GM12878 (cell line): ENCODE measurements at regions not wholly inside any gene's neighbourhood (a gene's known extent, or its start where the extent isn't known, plus 50 kb on each side); places are given as distances from the start of the nearest gene placed in this dataset.
A peak's percentile ranks its signal among the peaks of the same experiment; 100 is the strongest.

Experiments used
- ATAC-seq: fragments of 200-7000 bp; cut with Tn5 transposase; 3 replicates; pipeline ENCODE4 v1.9.1; 2020; ENCODE audit warnings: mild to moderate bottlenecking, moderate library complexity
- BruUV-seq: library from RNA; stranded (reverse); fragments of 400-500 nt; replicated peaks from 2 replicates; lab custom pipeline; 2021; lab: Mats Ljungman, UMichigan
- CTCF ChIA-PET: fragments of 300-600 bp; sonication (Branson Sonifier 250); formaldehyde crosslinking; extraction: SDS; loops from one replicate; lab custom pipeline; 2021; ENCODE audit warnings: inconsistent platforms; lab: Yijun Ruan, JAX
- POLR2A ChIA-PET: fragments of 350-600 bp; formaldehyde crosslinking; extraction: SDS; loops from one replicate; lab custom pipeline; 2021; ENCODE audit warnings: inconsistent platforms; lab: Charles Lee
- RAD21 ChIA-PET: fragments of 300-600 bp; sonication (Branson Sonifier 250); formaldehyde crosslinking; loops from one replicate; lab custom pipeline; 2023; ENCODE audit warnings: antibody characterized with exemption; ENCODE audit not compliant: unreplicated experiment; lab: Charles Lee
- SMC1A ChIA-PET: fragments of 300-600 bp; sonication (Branson Sonifier 250); formaldehyde crosslinking; loops from one replicate; lab custom pipeline; 2023; ENCODE audit not compliant: unreplicated experiment, uncharacterized antibody; lab: Charles Lee
- DNase-seq: peaks from one replicate; pipeline ENCODE4 v3.0.0-alpha.2; 2011; ENCODE audit warnings: low read depth, low spot score
- FAIRE-seq: peaks from 3 replicates; lab custom pipeline; 2011; peaks lifted over from hg19 to GRCh38; lab: Jason Lieb, UNC
- H2AFZ ChIP-seq: 2 replicates; pipeline ENCODE4 v1.6.0; 2011; ENCODE audit warnings: low read depth, low read length, control low read depth; ENCODE audit not compliant: control insufficient read depth
- H3K27ac ChIP-seq: 2 replicates; pipeline ENCODE4 v1.5.1; 2011; ENCODE audit warnings: control low read depth; ENCODE audit not compliant: control insufficient read depth, insufficient read depth
- H3K27me3 ChIP-seq, 2 experiments: replicated peaks in 1 of 2; 2 replicates each; pipeline versions ENCODE4 v1.6.0 to v1.6.1; 2011; ENCODE audit warnings: low read length in 1 of 2; ENCODE audit not compliant: control insufficient read depth in 2 of 2, insufficient read depth in 2 of 2
- H3K36me3 ChIP-seq, 2 experiments: 2 replicates each; pipeline ENCODE4 v1.5.1; 2011; ENCODE audit warnings: low read length in 1 of 2; ENCODE audit not compliant: control insufficient read depth in 2 of 2, insufficient read depth in 2 of 2
- H3K4me1 ChIP-seq: 2 replicates; pipeline ENCODE4 v1.6.1; 2011; ENCODE audit warnings: mild to moderate bottlenecking, low read length, moderate library complexity, mixed read lengths; ENCODE audit not compliant: control insufficient read depth, insufficient read depth
- H3K4me2 ChIP-seq: 2 replicates; pipeline ENCODE4 v1.6.0; 2011; ENCODE audit warnings: control low read depth; ENCODE audit not compliant: control insufficient read depth, insufficient read depth
- H3K4me3 ChIP-seq: fragments of 200-600 bp; sonication (generic); 2 replicates; pipeline ENCODE4 v1.5.1; 2016
- H3K79me2 ChIP-seq: 2 replicates; pipeline ENCODE4 v1.6.0; 2011; ENCODE audit warnings: low read length; ENCODE audit not compliant: control insufficient read depth, insufficient read depth
- H3K9ac ChIP-seq: 2 replicates; pipeline ENCODE4 v1.8.0; 2011; ENCODE audit warnings: low read length, control low read depth, mixed read lengths; ENCODE audit not compliant: control insufficient read depth, insufficient read depth
- H3K9me3 ChIP-seq: replicated peaks from 3 replicates; pipeline ENCODE4 v1.5.1; 2011; ENCODE audit warnings: mild to moderate bottlenecking, low read length; ENCODE audit not compliant: control insufficient read depth, insufficient read depth
- H4K20me1 ChIP-seq: 2 replicates; pipeline ENCODE4 v1.6.0; 2011; ENCODE audit not compliant: control insufficient read depth, insufficient read depth
- MTA2 ChIP-seq: fragments of 450-650 bp; IDR thresholded peaks from 2 replicates; pipeline ENCODE4 v1.6.1; 2016; ENCODE audit warnings: low read depth, mild to moderate bottlenecking, moderate library complexity
- ZBTB33 ChIP-seq: fragments of 450-650 bp; IDR thresholded peaks from 2 replicates; pipeline ENCODE4 v1.6.1; 2017; ENCODE audit warnings: mild to moderate bottlenecking
- ZNF384 ChIP-seq: IDR thresholded peaks from 2 replicates; pipeline ENCODE4 v1.6.1; 2012; ENCODE audit warnings: low read depth, mild to moderate bottlenecking, low read length, improper control_type of control experiment, borderline replicate concordance
- WGBS: methylation state at CpG from one replicate; pipeline ENCODE4 v1.1.6; 2016; ENCODE audit warnings: low lambda C conversion rate; ENCODE audit not compliant: insufficient replicate concordance, insufficient coverage; ENCODE audit errors: missing lambda C conversion rate; 5-methylcytosine and 5-hydroxymethylcytosine counted together
- in situ Hi-C: fragments of 300-500 bp; cut with MboI; formaldehyde crosslinking; loops from 9 replicates; pipeline ENCODE4 v1.14.3; 2018; ENCODE audit warnings: mixed read lengths
- intact Hi-C: fragments of 100-400 bp; cut with micrococcal nuclease; formaldehyde crosslinking; loops from one replicate; pipeline ENCODE4 v1.14.2; 2022; ENCODE audit not compliant: unreplicated experiment

GRCh38 chr3:117518364-117518763 lies 808.8 kb downstream of the TUSC7 start:
- WGBS, result 1% methylated on average over 4 of the region's 4 CpGs
- SMC1A ChIA-PET, result interaction anchor here (0.7 to 2.2 kb wide), 15 partner anchors 8 to 1350 kb away, joined by 3 to 14 read pairs (median 4); no protein-coding TSS in a partner anchor
- in situ Hi-C loops, result no loop called here

GRCh38 chr3:117519776-117520175 lies 810.2 kb downstream of the TUSC7 start:
- H3K9ac ChIP-seq, result no peak overlapping the region
- no peaks in the 10 kb centered on the region for H3K27me3 ChIP-seq
- H3K36me3 ChIP-seq, result no peaks in the 10 kb centered on the region
- ChIA-PET SMC1A (interaction anchor here (1.0 to 1.6 kb wide), 5 partner anchors 12 to 616 kb away, joined by 3 read pairs; no protein-coding TSS in a partner anchor), RAD21 (interaction anchor here (1.5 to 2.3 kb wide), 2 partner anchors 41 to 112 kb away, joined by 5 read pairs; no protein-coding TSS in a partner anchor), CTCF (no interaction called here), POLR2A (no interaction called here)
- no peak for TF ChIP-seq ZBTB33
- H3K9me3 ChIP-seq, result no peaks in the 10 kb centered on the region
- H3K27ac ChIP-seq, result no peak overlapping the region
- no peak overlapping the region for H2AFZ ChIP-seq
- FAIRE-seq, result no peak
- no TSS peak for BruUV-seq
- in situ Hi-C loops (loop anchor here (10.0 kb wide), 2 partner anchors 505 to 745 kb away; no protein-coding TSS in a partner anchor), intact Hi-C loops (no loop called here)
- no peaks in the 10 kb centered on the region for H3K79me2 ChIP-seq
- no peak for DNase-seq
- ATAC-seq, result no peak
- WGBS, result 39% methylated on average over 1 of the region's 1 CpG
- H3K4me2 ChIP-seq, result no peak overlapping the region
- H3K4me3 ChIP-seq, result no peak overlapping the region
- H4K20me1 ChIP-seq, result no peaks in the 10 kb centered on the region
- H3K4me1 ChIP-seq, result no peaks in the 10 kb centered on the region

More at GRCh38 chr3:117518364-117518763, 808.8 kb downstream of the TUSC7 start:
- intact Hi-C loops, result no loop called here
- H3K9ac ChIP-seq, result no peak overlapping the region
- no peak overlapping the region for H3K4me2 ChIP-seq
- no peaks in the 10 kb centered on the region for H3K79me2 ChIP-seq
- BruUV-seq, result no TSS peak
- RAD21 ChIA-PET, result interaction anchor here (0.8 to 2.3 kb wide), 4 partner anchors 39 to 748 kb away, joined by 3 to 5 read pairs (median 4); no protein-coding TSS in a partner anchor
- ATAC-seq (no peak), FAIRE-seq (no peak), DNase-seq (no peak)
- no peak for TF ChIP-seq ZNF384
- 0 out of 2 replicates have a peak, but pooled peaks have one; percentile 20 for TF ChIP-seq MTA2
- CTCF ChIA-PET, result interaction anchor here (0.8 to 3.3 kb wide), 7 partner anchors 7 to 748 kb away, joined by 3 to 20 read pairs (median 5); no protein-coding TSS in a partner anchor
- H4K20me1 ChIP-seq, result no peaks in the 10 kb centered on the region
- POLR2A ChIA-PET, result no interaction called here
- H2AFZ ChIP-seq, result no peak overlapping the region
- no peaks in the 10 kb centered on the region for H3K4me1 ChIP-seq
- no peak overlapping the region for H3K27ac ChIP-seq
- H3K9me3 ChIP-seq, result no peaks in the 10 kb centered on the region
- H3K27me3 ChIP-seq, result no peaks in the 10 kb centered on the region
- no peak overlapping the region for H3K4me3 ChIP-seq
- H3K36me3 ChIP-seq, result no peaks in the 10 kb centered on the region
